Progenitor cell of endocrine pancreas (in vitro differentiated cells): ENCODE measurements at regions not wholly inside any gene's neighbourhood (a gene's known extent, or its start where the extent isn't known, plus 50 kb on each side); places are given as distances from the start of the nearest gene placed in this dataset.

Source experiments
- DNase-seq: peaks from one replicate; pipeline ENCODE4 v3.0.0; 2021; ENCODE audit warnings: low spot score; ENCODE audit not compliant: unreplicated experiment
- H3K27ac Mint-ChIP-seq: 2 replicates; pipeline ENCODE4 v1.8.0; 2021; ENCODE audit warnings: mild to moderate bottlenecking, moderate library complexity, mixed read lengths
- H3K27me3 Mint-ChIP-seq: 2 replicates; pipeline ENCODE4 v1.8.0; 2021; ENCODE audit warnings: mixed read lengths
- H3K36me3 Mint-ChIP-seq: 2 replicates; pipeline ENCODE4 v1.8.0; 2022; ENCODE audit warnings: mixed read lengths; ENCODE audit not compliant: insufficient read depth
- H3K4me1 Mint-ChIP-seq: 2 replicates; pipeline ENCODE4 v1.8.0; 2021; ENCODE audit warnings: low read depth, mixed read lengths
- H3K4me3 Mint-ChIP-seq: 2 replicates; pipeline ENCODE4 v1.8.0; 2021; ENCODE audit warnings: low read depth, mild to moderate bottlenecking, moderate library complexity, mixed read lengths
- H3K9me3 Mint-ChIP-seq: 2 replicates; pipeline ENCODE4 v1.8.0; 2021; ENCODE audit warnings: low read depth, mixed read lengths
- CTCF ChIP-seq: fragments of 200-600 bp; sonication (generic); IDR thresholded peaks from one replicate; pipeline ENCODE4 v1.5.0; 2021; ENCODE audit warnings: antibody characterized with exemption, mild to moderate bottlenecking; ENCODE audit not compliant: unreplicated experiment

- Mint-ChIP-seq H3K36me3 (no peaks in the 10 kb centered on the region), H3K4me1 (no peaks in the 10 kb centered on the region), H3K27me3 (peaks cover 3% of the 10 kb centered on the region), H3K9me3 (no peaks in the 10 kb centered on the region), H3K4me3 (no peak overlapping the region), H3K27ac (no peak overlapping the region)
- no peak for DNase-seq
- no peak for TF ChIP-seq CTCF
Observed at GRCh38 chr17:55962951-55963401, 190.3 kb upstream of the ANKFN1 start.

DNA sequence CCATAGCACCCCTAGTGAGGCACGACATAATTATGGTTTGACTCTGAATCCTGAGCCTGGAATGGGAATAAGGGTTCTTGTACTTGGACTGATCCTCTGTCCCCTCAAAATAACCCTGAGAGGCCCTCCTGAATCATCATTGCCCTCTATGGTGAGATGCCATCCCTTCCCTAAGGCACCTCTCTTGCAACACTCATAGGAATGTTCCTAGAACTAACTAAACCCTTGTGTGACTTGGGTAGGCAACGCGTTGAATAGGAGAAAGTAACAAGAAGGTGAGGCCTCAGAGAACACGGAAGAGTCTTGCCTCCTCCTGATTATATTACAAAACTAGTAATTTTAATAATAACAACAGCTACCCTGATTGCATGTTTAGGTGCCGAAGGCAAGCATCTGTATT is 189.1 kb upstream of the ANKFN1 start:
- H3K9me3 Mint-ChIP-seq = no peaks in the 10 kb centered on the region
- H3K4me3 Mint-ChIP-seq = no peak overlapping the region
- no peaks in the 10 kb centered on the region for H3K36me3 Mint-ChIP-seq
- peaks cover 3% of the 10 kb centered on the region for H3K27me3 Mint-ChIP-seq
- H3K4me1 Mint-ChIP-seq = no peaks in the 10 kb centered on the region
- no peak for DNase-seq
- no peak for TF ChIP-seq CTCF
- no peak overlapping the region for H3K27ac Mint-ChIP-seq

DNA sequence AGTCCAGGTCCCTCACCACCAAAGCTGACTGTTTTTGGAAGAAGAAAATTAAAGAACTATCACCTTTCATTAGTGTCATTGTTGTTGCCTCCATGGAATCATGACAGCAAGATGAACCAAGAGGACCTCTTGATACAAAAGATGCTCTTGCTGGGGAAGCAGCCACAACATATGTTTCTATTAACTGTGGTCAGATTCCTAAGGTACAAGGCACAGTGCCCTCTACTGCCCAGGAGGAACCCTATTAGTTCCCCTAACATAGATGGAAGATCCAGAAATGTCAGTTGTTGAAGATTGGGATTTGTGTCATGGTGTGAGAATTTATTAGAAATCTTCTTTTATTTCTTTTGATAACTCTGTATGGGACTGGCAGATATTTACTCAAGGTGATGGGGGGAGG is 188.2 kb upstream of the ANKFN1 start:
- Mint-ChIP-seq H3K4me1 (no peaks in the 10 kb centered on the region), H3K4me3 (no peak overlapping the region), H3K27me3 (no peaks in the 10 kb centered on the region), H3K36me3 (no peaks in the 10 kb centered on the region), H3K27ac (no peak overlapping the region), H3K9me3 (no peaks in the 10 kb centered on the region)
- no peak for DNase-seq
- TF ChIP-seq CTCF = no peak

DNA sequence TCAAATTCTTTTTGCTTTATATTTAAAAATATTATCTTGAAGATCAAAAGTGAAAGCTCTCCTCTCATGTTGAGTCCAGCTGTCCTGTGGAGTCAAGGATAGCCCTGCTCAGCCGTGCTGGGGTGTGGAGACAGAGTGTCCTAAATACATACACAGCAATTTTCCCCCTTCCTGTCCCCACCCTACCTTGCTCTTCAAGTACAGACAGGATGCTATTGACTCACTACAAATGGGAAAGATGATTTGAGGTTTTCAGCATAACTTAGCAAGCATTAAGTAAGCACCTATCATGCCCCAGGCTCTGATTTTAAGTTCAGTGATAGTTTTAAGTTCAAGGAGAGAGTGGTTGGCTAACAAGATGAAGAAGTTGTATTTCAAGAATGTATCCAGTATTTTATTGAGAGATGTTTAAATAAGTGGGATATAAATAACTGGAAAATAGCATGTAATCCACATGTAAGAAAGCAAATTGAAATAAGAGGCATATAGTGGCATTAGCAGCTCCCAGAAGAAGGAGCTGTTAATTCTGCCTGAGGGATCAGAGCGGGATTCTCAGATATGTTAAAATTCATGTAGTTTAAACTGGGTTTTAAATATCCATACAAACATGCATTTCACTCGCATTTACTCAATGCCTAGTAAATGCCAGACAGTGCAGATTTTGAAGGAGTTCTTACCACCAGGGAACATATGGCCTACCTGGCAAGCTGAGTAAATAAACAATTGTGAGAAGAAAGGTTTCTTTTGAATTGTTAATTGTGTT is 183.5 kb upstream of the ANKFN1 start:
- Mint-ChIP-seq H3K27me3 (no peaks in the 10 kb centered on the region), H3K9me3 (no peaks in the 10 kb centered on the region), H3K27ac (no peak overlapping the region), H3K4me3 (no peak overlapping the region), H3K36me3 (no peaks in the 10 kb centered on the region), H3K4me1 (no peaks in the 10 kb centered on the region)
- no peak for TF ChIP-seq CTCF
- DNase-seq = no peak

- H3K4me3 Mint-ChIP-seq = no peak overlapping the region
- no peaks in the 10 kb centered on the region for H3K4me1 Mint-ChIP-seq
- peaks cover 3% of the 10 kb centered on the region for H3K27me3 Mint-ChIP-seq
- no peaks in the 10 kb centered on the region for H3K36me3 Mint-ChIP-seq
- no peaks in the 10 kb centered on the region for H3K9me3 Mint-ChIP-seq
- no peak for TF ChIP-seq CTCF
- no peak for DNase-seq
- no peak overlapping the region for H3K27ac Mint-ChIP-seq
Observed at GRCh38 chr17:55978578-55978977, 174.7 kb upstream of the ANKFN1 start.
